ENCODE measurements at regions not wholly inside any gene's neighbourhood (a gene's known extent, or its start where the extent isn't known, plus 50 kb on each side); places are given as distances from the start of the nearest gene placed in this dataset.
"Not testable (repeated sequence)": the region's sequence is repeated elsewhere in the genome, so short reads cannot be mapped to it uniquely, and the experiment has no call there.

DNA sequence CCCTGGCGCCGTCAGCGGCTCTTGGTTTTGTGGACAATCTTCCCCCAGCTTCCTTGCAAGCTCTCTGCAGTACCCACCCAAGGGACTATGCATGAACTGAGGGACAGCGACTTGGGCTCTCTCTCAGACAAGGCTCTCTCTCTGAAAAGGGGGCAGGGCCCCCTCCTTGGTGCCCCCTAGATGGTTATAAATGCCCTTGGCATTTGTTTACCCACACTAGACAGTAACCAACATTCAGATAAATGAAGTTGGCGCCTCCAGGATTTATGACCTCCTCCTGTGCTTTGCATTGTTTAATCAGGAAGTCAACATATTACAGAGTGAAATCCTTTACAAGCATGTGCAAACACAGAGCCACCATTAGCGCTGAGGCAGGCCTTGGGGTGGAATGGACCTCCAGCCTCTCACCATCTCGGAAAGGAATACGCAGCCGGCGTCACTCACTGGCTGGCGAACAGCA is 547.4 kb upstream of the ID2 start:
- no peak for DNase-seq

DNA sequence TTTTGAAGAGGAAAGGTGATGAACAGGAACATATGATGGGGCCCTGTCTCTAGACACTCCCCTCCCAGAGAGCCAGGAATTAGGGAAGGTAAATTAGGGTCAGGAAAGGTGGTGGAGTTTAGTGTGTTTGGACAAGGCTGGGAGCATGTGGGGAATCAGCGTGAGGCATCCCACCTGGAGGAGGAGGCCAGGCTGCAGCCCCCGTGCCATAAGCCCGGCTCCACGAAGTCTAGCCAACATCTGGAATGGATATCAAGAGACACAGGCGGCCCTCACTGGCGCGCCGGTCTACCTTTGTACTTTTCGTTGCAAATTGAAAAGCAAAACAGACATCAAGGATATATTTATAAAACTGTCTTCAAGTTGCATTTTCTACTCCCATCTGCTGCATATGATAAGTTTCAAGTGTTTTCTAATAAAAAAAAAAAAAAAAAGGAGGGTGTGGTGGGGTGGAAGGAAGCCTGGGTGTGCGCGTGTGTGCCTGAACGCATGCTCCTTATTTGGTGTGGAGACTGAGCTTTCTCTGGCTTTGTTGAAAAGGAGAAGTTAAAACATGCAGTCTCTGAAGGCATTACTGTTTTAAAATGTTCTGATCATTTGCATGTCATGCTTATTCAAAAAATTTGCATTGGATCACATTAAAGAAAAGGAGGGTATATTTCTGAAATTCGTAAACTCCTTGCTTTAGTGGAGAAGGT is 546.7 kb upstream of the ID2 start:
- no peak for DNase-seq

DNA sequence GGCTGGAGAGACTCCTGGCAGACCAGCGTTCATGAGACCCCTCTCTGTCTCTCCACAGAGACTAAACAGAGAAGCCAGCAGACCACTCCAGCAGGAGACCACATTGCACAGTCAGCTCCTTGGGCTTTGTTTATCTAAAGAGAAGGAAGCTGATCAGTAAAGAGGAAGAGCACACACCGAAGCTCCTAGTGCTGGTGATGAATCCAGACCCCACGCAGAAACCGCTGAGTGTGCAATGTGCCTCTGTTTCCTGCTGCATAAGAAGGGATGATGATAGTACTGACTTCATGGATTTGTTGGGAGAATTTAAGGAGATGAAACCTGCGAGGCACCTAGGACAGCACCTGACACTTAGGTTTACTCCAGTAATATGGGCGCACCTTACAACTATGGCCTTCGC is 544.1 kb upstream of the ID2 start:
- DNase-seq, result no peak

DNA sequence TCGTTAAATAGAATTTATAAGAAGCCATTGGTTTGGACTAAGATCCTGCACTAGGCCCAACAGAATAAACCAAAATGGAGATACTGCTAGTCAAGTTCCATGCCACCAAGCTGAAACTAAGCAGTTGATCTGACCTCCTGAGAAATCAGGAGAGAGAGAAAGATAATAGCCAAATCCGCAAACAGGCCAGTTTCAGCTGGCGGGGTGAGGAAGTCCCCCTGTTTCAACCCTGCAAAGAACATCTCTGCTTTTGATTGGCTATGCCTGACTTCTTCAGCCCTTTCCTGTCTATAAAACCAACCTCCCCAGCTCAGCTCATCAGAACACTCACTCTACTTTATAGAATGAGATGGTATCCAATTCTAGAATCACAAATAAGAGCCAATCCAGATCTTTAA is 543.3 kb upstream of the ID2 start:
- DNase-seq, result no peak

DNA sequence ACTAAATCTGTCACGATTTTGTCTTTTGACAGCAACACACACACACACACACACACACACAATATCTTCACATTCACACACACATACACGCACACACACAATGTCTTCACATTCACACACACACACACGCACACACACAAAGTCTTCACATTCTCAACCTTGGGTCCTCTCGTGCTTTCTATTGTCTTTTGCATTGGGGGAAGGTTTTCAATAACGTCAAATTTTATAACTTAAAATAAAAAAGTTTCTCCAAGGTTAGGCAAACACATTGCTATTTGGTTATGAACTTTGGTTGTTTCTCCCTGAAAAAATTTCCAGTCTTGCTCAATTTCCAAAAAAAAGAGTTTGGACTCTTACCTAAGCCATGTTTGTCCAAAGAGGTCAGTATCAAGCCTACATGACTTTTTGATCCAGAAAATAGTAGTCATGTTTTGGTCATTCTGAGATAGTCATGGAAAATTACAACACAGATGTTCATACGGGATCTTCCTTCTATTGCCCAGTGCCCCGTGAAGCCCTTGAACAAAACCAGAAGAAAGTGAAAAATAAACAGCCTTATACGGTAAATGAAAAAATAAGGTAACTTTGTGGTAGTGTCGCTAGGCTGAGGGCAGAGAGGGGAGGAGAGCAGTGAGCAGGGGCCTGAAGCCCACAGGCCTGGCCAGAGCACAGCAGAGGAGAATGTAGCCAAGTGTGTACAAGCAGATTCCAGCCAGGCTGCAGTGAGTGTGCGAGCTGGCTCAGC is 542.8 kb upstream of the ID2 start:
- DNase-seq, result no peak

DNA sequence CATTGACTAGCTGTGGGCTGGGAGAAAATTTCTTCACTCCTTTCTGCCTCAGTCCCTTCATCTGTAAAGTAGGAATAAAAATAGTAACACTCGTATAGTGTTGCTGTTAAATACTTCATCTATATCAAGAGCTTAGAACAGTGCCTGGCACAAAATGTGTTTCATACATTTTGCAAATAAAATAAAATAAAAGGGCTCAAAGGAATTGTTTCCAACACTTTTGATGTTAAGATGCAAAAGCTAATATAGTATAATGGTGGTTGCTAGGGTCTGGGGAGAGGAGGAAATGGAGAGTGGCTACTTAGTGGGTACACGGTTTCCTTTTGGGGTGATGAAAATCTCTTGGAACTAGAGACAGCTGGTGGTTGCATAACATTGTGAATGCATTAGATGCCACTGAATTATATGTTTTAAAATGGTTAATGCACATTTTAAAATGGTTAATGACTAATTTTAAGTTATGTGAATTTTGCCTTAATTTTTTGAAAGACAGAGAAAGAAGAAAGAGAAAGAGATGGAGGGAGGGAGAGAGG is 542.1 kb upstream of the ID2 start:
- no peak for DNase-seq

DNA sequence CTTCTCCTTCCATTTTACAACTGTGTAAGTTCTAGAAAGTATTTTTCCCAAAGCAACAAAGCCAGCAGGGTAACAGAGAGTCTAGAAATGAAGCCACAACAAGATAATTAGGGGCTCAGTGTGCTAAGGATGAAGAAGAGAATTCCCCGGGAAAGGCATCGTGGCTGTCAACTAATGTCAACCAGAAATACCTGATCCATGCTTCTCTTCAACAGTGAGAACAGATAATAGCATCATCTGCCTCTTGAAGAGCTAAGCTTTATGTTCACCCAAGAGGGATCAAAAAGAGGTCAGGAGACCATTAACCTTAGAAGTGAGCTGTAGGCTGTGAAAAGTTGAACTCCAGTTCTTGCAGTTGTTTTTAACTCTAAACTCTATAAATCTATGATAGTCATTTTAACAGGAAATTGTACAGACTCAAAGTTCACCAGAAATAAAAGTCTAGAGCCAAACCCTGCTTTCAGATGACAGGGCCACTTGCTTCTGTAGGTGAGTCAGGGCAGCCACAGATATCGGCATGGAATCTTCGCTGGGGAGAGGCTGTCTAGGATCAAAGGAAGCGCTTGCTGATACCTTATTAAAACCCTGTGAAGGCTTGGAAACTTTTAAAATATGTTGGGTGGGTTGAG is 540.7 kb upstream of the ID2 start:
- DNase-seq, result no peak

DNA sequence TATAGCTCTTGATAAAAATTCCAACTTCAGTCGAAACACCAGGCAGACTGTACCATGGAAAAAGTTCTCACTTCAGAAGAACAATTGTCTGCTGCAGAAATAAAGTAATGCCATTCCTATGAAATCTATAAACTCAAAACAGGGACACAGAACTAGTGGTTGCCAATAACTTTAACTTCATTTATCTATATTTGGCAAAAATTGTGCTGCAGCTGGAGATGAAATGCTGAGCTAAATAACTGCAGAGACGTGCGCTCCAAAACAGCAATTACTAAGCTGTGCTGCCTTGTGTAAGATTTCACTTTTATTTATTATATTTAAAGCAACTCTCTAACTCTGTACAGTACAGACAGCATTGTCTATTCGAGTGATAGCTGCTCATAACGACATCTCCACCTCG is 540.1 kb upstream of the ID2 start:
- DNase-seq, result no peak

DNA sequence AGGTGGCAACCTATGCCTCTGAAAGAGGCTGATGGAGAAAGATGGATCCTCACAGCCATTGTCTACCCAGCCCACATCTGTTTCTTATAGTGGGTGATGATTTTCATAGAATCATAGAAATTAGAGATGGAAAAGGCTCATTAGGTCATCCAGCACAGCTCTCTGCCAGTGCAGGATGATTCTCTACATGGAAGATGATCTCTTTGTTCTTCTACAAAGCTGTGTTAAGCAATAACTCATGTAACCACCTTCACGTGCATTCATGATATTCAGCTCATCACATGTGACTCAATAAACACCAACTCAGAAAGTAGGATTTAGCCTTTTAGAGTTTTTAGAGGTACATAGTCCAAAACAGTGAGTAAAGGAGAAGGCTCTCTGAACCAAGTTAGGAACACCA is 539.4 kb upstream of the ID2 start:
- no peak for DNase-seq

DNA sequence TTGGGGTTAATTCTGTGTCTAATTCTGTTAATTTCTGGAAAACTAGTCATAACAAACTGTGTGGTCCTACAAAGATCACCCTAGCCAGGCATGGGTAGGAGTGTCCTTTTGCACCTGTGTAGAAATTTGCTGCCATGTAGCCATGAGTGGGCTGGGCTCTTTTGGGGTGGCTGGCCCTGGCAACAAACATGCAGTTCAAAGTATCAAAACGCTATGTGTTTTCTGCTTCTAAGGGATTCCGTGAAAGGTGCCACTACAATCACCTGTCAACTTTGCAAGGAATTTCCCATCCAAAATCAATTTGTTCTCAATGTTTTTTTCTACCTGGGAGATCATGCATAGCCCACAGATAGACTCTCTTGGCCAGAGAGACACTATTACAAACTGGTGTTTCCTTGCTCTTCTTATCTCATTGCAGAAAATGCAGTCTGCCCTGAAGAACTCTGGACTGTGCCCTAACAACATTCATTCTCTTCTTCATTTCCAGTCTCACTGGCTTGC is 537.7 kb upstream of the ID2 start:
- DNase-seq, result no peak

DNA sequence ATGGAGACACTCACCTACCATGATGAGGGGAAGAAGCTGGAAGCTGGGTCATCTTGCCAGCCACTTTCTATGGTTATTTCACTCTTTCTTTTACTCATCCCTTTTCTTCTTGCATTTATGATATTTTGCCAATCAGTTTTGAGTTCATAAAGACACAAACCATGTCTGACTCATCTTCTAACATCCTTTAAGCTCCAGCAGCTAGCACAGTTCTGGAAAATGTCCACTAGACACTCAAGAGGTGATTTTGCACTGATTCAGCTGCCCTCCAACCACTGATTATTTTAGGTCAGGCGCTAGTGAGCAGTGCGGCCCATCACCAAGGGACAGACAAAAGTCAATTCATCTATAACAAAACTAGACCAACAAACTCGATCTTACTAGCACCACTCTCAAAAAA is 537.1 kb upstream of the ID2 start:
- no peak for DNase-seq

DNA sequence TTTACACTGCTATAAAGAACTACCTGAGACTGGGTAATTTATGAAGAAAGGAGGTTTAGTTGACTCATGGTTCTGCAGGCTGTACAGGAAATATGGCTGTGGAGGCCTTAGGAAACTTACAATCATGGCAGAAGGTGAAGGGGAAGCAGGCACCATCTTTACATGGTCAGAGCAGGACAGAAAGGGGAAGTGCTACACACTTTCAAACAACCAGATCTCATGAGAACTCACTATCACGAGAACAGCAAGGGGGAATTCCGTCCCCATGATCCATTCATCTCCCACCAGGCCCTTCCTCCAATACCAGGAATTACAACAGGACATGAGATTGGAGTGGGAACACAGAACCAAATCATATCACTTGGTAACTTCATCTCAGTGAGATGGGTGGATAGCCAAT is 536.5 kb upstream of the ID2 start:
- not testable (repeated sequence) for DNase-seq

DNA sequence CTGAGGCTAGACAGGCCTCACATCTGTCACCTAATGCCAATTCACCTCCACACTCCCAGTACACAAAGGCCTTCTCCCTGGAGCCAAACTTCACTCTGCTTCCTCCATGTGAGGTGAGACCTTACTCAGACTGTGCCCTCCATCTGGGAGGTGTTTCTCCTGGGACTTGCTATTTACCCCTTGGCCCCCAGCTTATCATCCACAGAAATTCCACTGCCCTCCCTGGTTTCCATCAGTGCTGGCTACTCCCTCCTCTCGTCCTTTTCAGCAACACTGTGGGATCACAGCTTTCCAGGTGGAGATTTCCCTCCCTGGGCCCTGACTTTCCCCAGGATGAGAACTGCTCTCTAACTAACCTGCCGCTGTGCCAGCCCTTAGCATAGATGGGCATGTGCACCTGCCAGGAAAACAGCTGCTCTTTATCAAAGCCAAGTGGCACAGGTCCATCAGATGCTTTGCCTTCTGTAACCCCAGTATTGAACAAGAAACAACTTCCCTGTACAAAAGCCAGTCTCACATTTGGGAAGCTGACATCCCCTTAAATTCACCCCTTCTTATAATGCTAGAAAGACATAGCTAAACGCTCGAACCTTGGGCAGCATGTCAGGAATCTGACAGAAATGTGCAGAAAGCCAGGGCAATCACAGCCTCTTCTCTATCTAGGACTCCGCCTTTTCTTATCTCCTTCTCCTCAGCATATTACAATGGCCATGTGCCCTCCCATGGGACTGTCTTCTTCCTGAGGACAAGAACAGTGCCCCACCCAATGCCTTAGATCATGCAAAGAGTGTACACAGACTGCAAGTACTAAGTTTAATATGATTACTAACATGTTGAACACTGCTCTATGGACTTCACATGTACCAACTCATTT is 535.5 kb upstream of the ID2 start:
- no peak for DNase-seq

DNA sequence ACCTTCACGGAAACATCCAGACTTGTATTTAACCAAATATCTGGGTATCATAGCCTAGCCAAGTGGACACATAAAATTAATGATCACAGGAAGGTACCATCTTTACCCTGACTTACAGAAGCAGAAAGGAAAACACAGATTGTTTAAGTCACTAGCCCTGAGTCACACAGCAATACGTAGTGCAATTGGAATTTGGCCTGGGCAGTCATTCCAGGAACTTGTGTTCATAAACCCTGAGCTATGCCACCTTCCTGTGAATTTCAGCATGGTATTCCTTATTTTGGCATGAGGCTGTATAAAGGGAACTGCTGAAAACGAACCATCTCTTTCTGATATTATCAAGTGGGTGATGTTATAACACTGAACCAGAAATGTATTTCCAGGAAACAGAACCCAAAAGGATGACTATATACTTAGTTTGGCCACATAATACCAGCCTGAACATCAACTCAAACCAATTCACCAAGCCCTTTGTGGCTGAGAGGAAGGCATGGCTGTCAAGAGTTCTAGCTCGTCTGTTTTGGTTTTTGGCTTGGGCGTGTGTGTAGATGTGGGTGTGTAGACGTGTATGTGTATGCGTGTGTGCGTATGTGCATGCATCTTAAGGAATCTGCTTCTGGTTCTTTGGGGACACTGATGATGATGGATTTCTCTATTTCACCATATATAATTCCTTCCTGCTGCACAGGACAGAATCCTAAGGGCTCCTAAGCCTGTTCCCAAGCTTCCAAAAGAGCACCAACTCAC is 533.4 kb upstream of the ID2 start:
- no peak for DNase-seq

DNA sequence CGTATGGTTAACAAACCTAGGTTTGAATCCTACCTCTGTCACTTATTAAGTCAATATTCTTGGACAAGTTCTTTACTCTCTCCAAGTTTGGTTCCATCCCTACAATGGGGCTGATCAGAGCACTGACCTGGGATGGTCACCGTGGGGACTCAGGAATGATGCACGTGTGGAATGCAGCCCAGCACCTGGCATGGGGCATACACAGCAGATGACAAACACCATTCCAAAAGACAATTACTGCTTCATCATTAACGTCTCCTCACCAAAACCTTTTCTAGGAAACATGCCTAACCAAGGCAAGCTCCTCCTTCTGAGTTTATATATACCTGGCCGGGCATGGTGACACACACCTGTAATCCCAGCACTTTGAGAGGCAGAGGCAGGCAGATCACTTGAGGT is 532.9 kb upstream of the ID2 start:
- no peak for DNase-seq

DNA sequence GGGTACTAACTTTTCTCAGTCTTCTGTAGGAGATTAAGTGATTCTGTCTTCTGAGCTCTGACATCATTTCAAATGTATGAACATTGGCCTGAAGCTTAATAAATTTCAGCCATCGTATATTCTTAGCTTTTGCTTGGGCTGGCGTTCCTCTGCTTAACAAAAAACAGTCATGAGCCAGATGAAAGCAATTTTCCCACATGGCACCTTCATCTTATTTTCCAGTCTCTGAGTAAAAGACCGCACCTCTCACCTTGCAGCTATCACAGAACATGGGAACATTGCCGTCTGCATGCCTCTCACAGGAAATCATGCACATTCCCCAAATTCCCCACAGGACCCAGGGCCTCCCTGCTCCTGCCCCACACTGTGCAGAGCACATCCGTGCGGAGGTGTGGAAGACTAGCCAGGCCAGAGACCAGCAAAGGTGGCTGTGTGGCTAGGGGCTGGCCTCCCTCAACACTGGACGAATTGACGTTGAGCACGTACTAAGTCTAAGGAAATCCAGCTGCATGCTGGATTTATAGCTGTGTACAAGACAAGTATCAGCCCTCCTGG is 531.8 kb upstream of the ID2 start:
- DNase-seq, result no peak

DNA sequence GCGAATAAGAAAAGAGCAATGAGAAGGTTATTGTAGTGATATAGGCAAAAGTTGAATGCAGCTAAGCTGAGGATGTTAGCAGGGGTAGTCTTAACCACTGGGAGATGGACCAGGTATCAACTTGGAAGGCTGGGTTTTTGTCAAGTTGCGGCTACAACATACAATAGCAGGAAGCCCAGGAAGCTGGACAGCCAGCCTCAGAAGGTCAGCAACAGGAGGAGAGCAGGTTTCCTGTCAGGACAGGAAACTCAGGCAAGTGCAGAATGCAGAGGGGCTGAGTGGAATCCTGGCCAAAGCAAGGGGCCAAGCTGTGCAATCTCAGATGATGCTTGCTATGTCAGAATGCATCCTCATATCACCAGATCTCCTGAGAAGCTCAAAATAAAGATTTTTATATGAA is 530.0 kb upstream of the ID2 start:
- DNase-seq, result no peak

DNA sequence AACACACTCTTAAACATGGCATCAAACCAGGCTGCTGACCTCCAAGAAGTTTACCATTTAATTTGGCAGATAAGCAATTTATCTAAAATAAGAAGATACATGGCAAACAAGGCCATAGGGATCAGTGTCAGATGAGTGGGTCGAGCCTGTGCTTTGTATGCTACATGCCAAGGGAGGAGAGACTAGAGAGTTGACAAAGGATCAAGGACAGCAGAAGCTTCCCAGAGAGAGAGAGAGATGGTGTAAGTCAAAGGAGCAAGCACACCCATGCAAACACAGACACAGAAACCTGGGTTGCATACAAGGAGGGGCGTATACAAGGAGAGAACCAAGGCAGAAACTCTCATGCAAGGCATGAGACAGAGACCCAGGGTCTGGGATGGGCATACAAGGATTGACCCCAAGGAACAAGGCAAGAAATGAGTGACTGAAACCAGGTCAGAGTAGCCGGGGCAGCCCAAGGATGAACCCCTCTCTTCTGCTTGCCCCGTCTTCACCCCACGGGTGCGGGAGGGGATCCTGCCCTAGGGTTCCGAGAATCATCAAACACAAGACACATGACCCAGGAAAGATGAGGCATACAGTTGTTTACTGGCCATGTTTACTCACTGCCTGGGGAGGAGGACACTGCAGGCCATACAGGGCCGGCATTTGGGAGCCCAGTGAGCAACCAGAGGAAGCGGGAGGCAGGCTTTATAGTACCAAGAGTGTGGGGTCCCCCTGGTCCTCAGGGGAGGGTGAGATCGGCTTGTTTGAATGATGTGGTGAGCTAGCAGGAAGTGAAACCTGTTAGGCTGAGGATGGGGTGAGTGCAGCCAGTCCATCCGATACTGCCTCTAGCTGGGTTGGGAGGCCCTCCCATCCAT is 529.2 kb upstream of the ID2 start:
- DNase-seq, result no peak

DNA sequence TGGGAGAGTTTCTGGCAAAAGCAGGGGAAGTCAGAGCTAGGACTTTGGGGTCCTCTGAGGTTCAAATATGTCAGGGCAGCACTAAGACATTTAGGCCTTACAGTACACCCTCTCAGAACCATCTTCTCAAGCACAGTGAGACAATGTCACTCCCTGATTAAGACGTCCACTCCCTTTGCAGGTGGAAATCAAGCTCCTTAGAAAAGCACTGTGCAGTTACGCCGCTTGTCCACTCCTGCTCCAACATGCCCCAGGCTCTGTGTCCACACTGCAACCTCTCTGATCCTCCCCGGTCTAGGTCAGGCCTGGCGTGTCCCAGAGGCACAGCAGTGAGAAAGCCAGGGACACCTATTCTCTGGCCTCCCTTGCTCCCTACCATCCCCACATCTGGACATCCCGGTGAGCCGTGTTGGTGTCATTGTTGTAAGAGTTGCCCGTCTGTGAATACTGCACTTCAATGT is 528.6 kb upstream of the ID2 start:
- DNase-seq, result no peak

DNA sequence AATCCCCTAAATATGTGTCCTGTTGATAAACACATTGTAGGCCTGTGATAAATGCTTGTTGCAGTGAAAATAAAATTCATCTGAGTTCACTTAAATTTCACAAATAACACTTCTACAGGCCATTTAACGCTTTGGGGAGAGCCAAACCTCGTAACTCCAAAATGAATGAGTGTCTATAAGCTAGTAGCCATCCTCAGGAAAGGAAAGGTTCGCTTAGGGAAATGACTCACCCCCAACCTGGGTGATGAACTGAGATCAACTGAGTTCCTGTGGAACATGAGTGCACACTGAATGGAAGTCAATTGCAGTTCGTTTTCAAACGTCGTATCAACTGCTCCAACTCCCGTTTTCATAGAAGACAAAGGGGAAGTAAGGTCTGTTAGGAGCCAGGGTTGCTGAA is 527.6 kb upstream of the ID2 start:
- peak in 1 of 2 experiments; percentile 18 for DNase-seq

DNA sequence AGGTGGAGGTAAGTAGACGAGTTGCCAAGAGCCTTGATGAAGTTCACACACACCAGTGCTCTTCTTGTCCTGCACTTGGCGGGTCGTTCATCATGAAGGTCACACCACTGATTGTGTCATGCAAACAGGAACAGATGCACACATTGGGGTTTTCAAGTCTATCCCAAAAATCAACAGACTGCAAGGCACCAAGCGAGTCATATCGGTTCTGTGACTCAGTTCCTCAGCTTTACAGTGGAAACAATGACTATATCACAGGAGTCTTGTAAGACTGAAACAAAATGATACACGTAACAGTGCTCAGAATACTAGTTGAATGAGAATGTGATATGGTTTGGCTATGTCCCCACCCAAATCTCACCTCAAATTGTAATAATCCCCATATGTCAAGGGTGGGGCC is 526.9 kb upstream of the ID2 start:
- DNase-seq, result peak; percentile 25 to 49

All from activated CD4-positive, alpha-beta T cell treated with anti-CD3 and anti-CD28 coated beads, Interleukin-2, amount 50 U/mL, for 48 hours (primary cell).